Muscle layer of duodenum (tissue), 2 donors: ENCODE measurements at regions not wholly inside any gene's neighbourhood (a gene's known extent, or its start where the extent isn't known, plus 50 kb on each side); places are given as distances from the start of the nearest gene placed in this dataset.

ENCODE experiments used
- H3K27ac ChIP-seq: one replicate; pipeline ENCODE4 v1.7.0; 2013; ENCODE audit warnings: mild to moderate bottlenecking, low read length
- H3K27me3 ChIP-seq: one replicate; pipeline ENCODE4 v1.7.0; 2013; ENCODE audit warnings: low read depth, mild to moderate bottlenecking, control low read depth, low read length
- H3K36me3 ChIP-seq, 2 donors: one replicate each; pipeline ENCODE4 v1.7.0; 2013; ENCODE audit warnings: low read length in 2 of 2, control low read depth in 1 of 2, mild to moderate bottlenecking in 1 of 2; ENCODE audit not compliant: insufficient read depth in 2 of 2, control insufficient read depth in 1 of 2
- H3K4me1 ChIP-seq, 2 donors: one replicate each; pipeline ENCODE4 v1.7.0; 2013; ENCODE audit warnings: low read length in 2 of 2, mild to moderate bottlenecking in 2 of 2, control low read depth in 1 of 2, moderate library complexity in 1 of 2; ENCODE audit not compliant: insufficient read depth in 2 of 2, control insufficient read depth in 1 of 2
- H3K4me3 ChIP-seq, 2 donors: one replicate each; pipeline ENCODE4 v1.7.0; 2013; ENCODE audit warnings: low read length in 2 of 2, low read depth in 1 of 2, mild to moderate bottlenecking in 1 of 2
- H3K9me3 ChIP-seq, 2 donors: one replicate each; pipeline ENCODE4 v1.7.0; 2013; ENCODE audit warnings: low read length in 2 of 2, control low read depth in 1 of 2, mild to moderate bottlenecking in 1 of 2; ENCODE audit not compliant: control insufficient read depth in 1 of 2
- donor health status: healthy.

- no peaks in the 10 kb centered on the region for H3K27me3 ChIP-seq
- no peaks in the 10 kb centered on the region for H3K4me1 ChIP-seq
- no peaks in the 10 kb centered on the region for H3K9me3 ChIP-seq
- H3K4me3 ChIP-seq, result no peak overlapping the region
- H3K27ac ChIP-seq, result no peak overlapping the region
- peaks cover 0 to 3% of the 10 kb centered on the region in 2 donors for H3K36me3 ChIP-seq
Measured at GRCh38 chr3:161156936-161157335, 51.8 kb upstream of the B3GALNT1 start.

GRCh38 chr3:161161603-161162002 lies 56.5 kb upstream of the B3GALNT1 start:
- no peaks in the 10 kb centered on the region for H3K4me1 ChIP-seq
- H3K27me3 ChIP-seq, result no peaks in the 10 kb centered on the region
- H3K36me3 ChIP-seq, result peaks cover 0 to 3% of the 10 kb centered on the region in 2 donors
- H3K9me3 ChIP-seq, result peaks cover 0 to 7% of the 10 kb centered on the region in 2 donors
- H3K4me3 ChIP-seq, result no peak overlapping the region
- H3K27ac ChIP-seq, result no peak overlapping the region

- Histone ChIP-seq H3K27me3 (no peaks in the 10 kb centered on the region), H3K4me1 (no peaks in the 10 kb centered on the region), H3K27ac (no peak overlapping the region), H3K4me3 (no peak overlapping the region), H3K9me3 (peaks cover 0 to 7% of the 10 kb centered on the region in 2 donors), H3K36me3 (peaks cover 0 to 3% of the 10 kb centered on the region in 2 donors)
Measured at GRCh38 chr3:161163297-161163696, 57.8 kb upstream of the NMD3 start.

- Histone ChIP-seq H3K27me3 (no peaks in the 10 kb centered on the region), H3K9me3 (peaks cover 0 to 7% of the 10 kb centered on the region in 2 donors), H3K36me3 (no peaks in the 10 kb centered on the region), H3K4me1 (no peaks in the 10 kb centered on the region), H3K27ac (no peak overlapping the region), H3K4me3 (no peak overlapping the region)
Measured at GRCh38 chr3:161166051-161166450, 55.1 kb upstream of the NMD3 start.

DNA sequence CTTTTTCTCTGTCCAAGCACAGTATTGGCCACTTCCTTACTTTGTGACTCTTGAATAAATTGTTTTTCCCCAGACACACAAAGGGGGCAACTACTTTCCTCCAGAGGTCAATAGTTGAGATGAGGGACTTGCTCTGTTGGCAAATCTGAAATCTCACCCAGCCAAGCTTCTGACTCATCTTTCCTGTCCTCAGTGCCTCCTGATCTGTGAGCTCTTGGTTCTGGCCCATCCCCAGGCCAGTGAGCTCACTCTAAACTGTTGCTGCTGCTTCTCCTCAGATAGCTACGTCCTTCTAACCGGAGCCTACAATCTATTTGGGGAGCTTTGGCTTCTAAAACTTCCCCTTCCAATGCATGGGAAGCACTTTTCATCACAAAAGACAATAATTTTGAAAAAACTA lies 50.0 kb upstream of the NMD3 start:
- H3K9me3 ChIP-seq, result no peaks in the 10 kb centered on the region
- no peaks in the 10 kb centered on the region for H3K27me3 ChIP-seq
- no peak overlapping the region for H3K4me3 ChIP-seq
- peak overlapping the region; percentile 11 for H3K27ac ChIP-seq
- no peaks in the 10 kb centered on the region for H3K36me3 ChIP-seq
- peaks cover 0 to 4% of the 10 kb centered on the region in 2 donors for H3K4me1 ChIP-seq
